Kidney epithelial cell (primary cell): ENCODE measurements at regions not wholly inside any gene's neighbourhood (a gene's known extent, or its start where the extent isn't known, plus 50 kb on each side); places are given as distances from the start of the nearest gene placed in this dataset.

Source experiments
- DNase-seq: peaks from one replicate; pipeline ENCODE4 v3.0.0-alpha.2; 2010; ENCODE audit warnings: low read depth
- H3K27me3 ChIP-seq: 2 replicates; pipeline ENCODE4 v1.6.0; 2011; ENCODE audit warnings: low read length; ENCODE audit not compliant: control insufficient read depth, insufficient read depth
- H3K36me3 ChIP-seq: 2 replicates; pipeline ENCODE4 v1.5.1; 2011; ENCODE audit warnings: low read length; ENCODE audit not compliant: control insufficient read depth, insufficient read depth
- H3K4me3 ChIP-seq: 2 replicates; pipeline ENCODE4 v1.5.1; 2011; ENCODE audit warnings: low read depth, mild to moderate bottlenecking, control low read depth, low read length
- TF ChIP-seq, protein P1 (sequence below): IDR thresholded peaks from 2 replicates; pipeline ENCODE4 v1.5.1; 2011; ENCODE audit warnings: mild to moderate bottlenecking, moderate library complexity, low read length, control low read depth, inconsistent platforms; ENCODE audit not compliant: insufficient read depth, poor library complexity, severe bottlenecking

DNA sequence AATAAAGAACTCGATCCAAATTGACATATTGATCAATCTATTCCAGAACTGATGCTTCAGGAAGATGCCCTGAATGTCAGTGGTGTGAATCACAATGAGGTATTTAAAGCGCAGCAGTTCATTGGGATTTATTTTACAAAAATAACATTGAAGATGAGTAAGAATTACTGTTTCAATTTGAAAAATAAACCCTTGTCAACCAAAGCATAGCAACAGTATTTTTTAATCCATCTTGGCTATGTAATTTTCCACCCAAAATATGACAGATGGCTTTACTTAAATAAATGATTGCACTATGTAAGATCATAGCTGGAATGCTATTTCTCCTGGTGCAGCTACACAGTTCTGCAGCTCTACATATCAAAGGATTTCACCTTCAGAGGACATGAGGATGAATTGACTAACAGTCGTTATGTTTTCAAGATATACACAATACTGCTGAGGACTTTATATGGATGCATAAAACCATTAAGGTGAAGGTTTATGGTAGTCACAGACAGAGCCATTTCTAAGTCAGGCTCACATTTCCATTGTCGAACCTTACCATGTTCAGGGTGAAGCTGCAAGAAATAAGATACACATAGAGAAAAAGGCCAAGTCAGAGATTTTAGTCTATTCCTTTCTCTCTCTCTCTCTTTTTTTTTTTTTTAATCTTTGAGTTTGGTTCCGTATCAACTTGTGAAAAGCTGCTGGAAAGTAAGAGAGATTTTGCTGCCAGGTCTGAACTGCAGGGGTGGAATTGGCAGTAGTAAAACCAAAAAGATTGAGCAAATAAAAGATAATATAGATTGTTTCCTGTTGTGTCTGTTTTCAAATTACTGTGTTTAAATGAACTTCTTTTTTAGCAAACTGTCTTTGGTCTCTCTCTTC lies 398.0 kb upstream of the CDH20 start:
- Histone ChIP-seq H3K4me3 (no peak overlapping the region), H3K36me3 (no peaks in the 10 kb centered on the region), H3K27me3 (no peaks in the 10 kb centered on the region)
- TF ChIP-seq, protein P1, sequence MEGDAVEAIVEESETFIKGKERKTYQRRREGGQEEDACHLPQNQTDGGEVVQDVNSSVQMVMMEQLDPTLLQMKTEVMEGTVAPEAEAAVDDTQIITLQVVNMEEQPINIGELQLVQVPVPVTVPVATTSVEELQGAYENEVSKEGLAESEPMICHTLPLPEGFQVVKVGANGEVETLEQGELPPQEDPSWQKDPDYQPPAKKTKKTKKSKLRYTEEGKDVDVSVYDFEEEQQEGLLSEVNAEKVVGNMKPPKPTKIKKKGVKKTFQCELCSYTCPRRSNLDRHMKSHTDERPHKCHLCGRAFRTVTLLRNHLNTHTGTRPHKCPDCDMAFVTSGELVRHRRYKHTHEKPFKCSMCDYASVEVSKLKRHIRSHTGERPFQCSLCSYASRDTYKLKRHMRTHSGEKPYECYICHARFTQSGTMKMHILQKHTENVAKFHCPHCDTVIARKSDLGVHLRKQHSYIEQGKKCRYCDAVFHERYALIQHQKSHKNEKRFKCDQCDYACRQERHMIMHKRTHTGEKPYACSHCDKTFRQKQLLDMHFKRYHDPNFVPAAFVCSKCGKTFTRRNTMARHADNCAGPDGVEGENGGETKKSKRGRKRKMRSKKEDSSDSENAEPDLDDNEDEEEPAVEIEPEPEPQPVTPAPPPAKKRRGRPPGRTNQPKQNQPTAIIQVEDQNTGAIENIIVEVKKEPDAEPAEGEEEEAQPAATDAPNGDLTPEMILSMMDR, result no peak
- DNase-seq, result no peak

DNA sequence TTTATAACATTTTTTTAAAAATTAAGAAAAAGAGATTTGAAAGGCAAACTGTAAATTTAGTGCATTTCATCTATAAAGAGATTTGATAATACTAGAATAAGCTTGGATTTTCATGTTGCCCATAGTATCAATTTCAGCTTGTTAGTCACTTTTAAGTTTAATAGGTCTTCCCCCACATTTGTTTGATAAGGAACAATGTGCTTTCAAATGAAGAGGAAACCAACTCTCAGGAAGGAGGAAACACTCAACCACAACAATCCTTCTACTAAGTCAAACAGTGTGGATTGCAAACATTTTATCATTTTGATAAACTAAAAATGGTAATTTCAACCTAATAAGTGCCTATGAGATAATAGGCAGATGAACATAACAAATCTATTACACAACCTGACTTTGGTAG lies 397.1 kb upstream of the CDH20 start:
- no peak for DNase-seq
- no peaks in the 10 kb centered on the region for H3K36me3 ChIP-seq
- TF ChIP-seq, protein P1, result no peak
- no peaks in the 10 kb centered on the region for H3K27me3 ChIP-seq
- no peak overlapping the region for H3K4me3 ChIP-seq

DNA sequence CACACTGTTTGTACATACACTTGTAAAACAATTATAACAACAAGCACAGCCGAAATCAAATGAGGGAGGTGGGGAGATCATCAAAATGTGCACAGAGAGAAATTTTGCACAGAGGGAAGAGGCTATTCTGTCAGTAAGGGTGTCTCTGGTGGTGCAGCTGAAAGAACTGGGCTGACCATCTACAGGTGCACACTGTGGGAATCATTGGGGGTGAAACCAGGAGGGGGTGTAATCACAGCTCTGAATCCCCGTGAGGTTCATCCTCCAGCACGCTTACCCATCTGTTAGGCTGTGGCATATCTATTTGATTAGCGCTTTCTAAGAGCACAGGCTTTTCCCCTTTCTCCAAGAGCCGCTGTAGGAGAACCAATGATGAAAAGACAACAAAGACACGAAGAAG lies 389.9 kb upstream of the CDH20 start:
- Histone ChIP-seq H3K27me3 (no peaks in the 10 kb centered on the region), H3K4me3 (no peak overlapping the region), H3K36me3 (no peaks in the 10 kb centered on the region)
- TF ChIP-seq, protein P1, result no peak
- DNase-seq, result no peak

DNA sequence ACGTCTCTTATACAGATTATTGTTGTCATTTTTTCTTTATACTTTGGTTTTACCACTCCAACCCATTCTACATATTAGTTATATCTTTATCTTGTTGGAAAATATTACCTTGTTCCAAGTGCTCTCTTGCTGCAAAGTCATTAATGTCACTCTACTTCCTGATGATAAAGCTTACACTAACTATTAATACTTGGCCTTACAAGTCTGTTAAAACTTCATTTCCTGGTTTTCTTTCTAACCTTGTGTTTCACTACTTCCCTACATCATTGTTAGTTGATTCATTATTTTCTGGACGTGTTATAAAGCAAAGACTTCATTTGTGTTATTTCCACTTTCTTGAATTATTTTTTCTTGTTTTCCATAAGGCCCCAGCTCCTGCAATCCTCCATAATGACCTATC lies 382.6 kb upstream of the CDH20 start:
- H3K36me3 ChIP-seq, result no peaks in the 10 kb centered on the region
- TF ChIP-seq, protein P1, result no peak

DNA sequence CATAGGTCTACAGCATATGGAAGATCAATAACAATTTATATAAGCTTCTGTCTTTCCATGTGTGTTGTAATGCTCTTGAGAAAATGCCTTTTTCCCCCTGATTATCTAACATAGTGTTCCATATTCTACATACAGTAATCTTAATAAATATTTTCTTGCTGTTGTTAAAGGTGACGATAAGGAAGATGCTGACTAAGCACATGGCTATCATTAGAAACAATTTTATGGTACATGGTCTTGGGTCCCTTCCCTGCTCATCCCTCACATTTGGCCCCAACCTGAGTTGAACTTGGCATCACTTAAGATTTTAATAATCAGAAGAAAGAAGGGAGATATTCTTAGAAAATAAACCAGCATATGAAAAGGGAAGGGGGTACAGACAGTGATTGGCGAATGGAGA lies 382.1 kb upstream of the CDH20 start:
- TF ChIP-seq, protein P1, result no peak
- no peaks in the 10 kb centered on the region for H3K36me3 ChIP-seq
- H3K27me3 ChIP-seq, result no peaks in the 10 kb centered on the region
- no peak overlapping the region for H3K4me3 ChIP-seq
- no peak for DNase-seq

More for the DNA sequence above, 382.6 kb upstream of the CDH20 start:
- Histone ChIP-seq H3K4me3 (no peak overlapping the region), H3K27me3 (no peaks in the 10 kb centered on the region)
- DNase-seq, result no peak

DNA sequence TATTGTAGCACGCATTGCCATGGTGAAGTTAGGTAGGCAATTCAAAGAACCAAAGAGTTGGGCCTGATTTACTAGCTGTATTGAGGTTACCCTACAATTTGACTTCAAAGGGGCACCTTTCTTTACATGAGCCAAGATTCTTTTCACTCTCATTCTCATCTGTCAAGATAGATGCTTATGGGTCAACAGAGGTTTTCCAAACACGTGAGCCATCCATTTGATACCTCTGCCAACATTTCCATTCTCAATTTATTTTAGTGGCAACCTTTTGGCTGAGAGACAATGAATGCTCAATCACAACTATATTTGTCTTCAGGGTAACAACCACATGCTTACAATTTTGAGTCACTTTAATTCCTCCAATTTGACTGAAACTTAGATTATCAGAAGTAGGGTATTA lies 370.6 kb upstream of the CDH20 start:
- TF ChIP-seq, protein P1, result no peak
- Histone ChIP-seq H3K4me3 (no peak overlapping the region), H3K27me3 (no peaks in the 10 kb centered on the region), H3K36me3 (no peaks in the 10 kb centered on the region)
- no peak for DNase-seq
